ENCODE measurements at regions not wholly inside any gene's neighbourhood (a gene's known extent, or its start where the extent isn't known, plus 50 kb on each side); places are given as distances from the start of the nearest gene placed in this dataset.

DNA sequence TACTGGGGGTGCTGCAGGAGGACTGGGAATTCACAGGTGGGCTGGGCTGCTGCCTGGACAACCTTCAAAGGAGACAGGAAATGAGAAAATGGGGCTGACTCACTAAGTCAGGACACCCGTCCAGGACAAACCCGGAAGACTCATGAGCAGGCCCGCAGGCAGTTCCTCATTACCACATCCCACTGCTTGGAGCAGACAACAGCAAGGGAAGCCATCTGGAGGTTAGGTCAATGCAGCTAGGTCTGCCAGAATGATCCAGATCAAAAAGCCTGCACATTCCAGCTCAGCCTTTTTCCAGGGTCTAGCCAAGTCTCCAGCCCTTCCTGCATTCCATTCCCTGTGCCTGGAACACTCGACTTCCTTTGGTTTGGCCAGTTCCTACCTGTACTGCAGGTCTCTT, 536.5 kb upstream of the CDH11 start:
- H2AK5ac ChIP-seq (ENCODE audit: low read depth, low read length): peak overlapping the region; percentile 18; the same call in 1 of the 2 replicates
- no peak overlapping the region; the same call in 1 of the 2 replicates for H3K23ac ChIP-seq (ENCODE audit: low read depth, low read length)
- peaks cover 5% of the 10 kb centered on the region for H3K4me1 ChIP-seq (ENCODE audit: control insufficient read depth, insufficient read depth, low read length)
- POLR2A ChIA-PET (ENCODE audit: unreplicated experiment): no interaction called here
- no peaks in the 10 kb centered on the region for H3K79me1 ChIP-seq (ENCODE audit: low read depth in 1 of 2, low read length in 2 of 2)
- in situ Hi-C loops (cut with MboI; ENCODE audit: low sequenced_read_pairs) (no loop called here), dilution Hi-C loops (cut with HindIII; ENCODE audit: low sequenced_read_pairs, unreplicated experiment) (no loop called here), intact Hi-C loops (cut with micrococcal nuclease) (loop anchor here (5.0 kb wide), 1 partner anchor 609 kb away; no protein-coding TSS in a partner anchor)
- H4K20me1 ChIP-seq (ENCODE audit: insufficient read depth, low read length): no peaks in the 10 kb centered on the region
- DNase-seq (peak; percentile 86), ATAC-seq (ENCODE audit: low read depth) (peak; percentile 86)
- H2AFZ ChIP-seq (replicated peaks; ENCODE audit: low read length, poor library complexity): peak overlapping the region; percentile 79
- H2AK9ac ChIP-seq (replicated peaks; ENCODE audit: low read depth, low read length, poor library complexity): peak overlapping the region; percentile 71
- H3K27me3 ChIP-seq (ENCODE audit: control insufficient read depth, insufficient read depth, low read length): peaks cover 4% of the 10 kb centered on the region; the same call in 1 of the 2 replicates
- peak overlapping the region; percentile 54; the same call in 1 of the 2 replicates for H3K14ac ChIP-seq (replicated peaks; ENCODE audit: low read depth, low read length)
- H2BK15ac ChIP-seq (ENCODE audit: low read depth, low read length): 0 out of 3 replicates have a peak overlapping the region, but pooled peaks have one; percentile 50
- TF ChIP-seq SMC3 (IDR thresholded peaks at IDR 0.05; ENCODE audit: low read depth, low read length): no peak
- TF ChIP-seq RAD21 (IDR thresholded peaks at IDR 0.05; ENCODE audit: low read length): 0 out of 2 replicates have a peak, but pooled peaks have one; percentile 12
- TF ChIP-seq CEBPB (IDR thresholded peaks at IDR 0.05; ENCODE audit: low read depth, low read length): peak; percentile 37; the same call in 1 of the 2 replicates
- peak; percentile 35; the same call in 1 of the 2 replicates for TF ChIP-seq FOS (IDR thresholded peaks at IDR 0.05; ENCODE audit: low read depth, low read length)
- no peak for TF ChIP-seq MAFK (IDR thresholded peaks at IDR 0.05; ENCODE audit: low read depth, low read length)
- CTCF ChIA-PET: no interaction called here
- H3K56ac ChIP-seq (ENCODE audit: extremely low read depth, insufficient read depth, low read length): no peak overlapping the region
- H3K36me3 ChIP-seq (ENCODE audit: control insufficient read depth, insufficient read depth, low read length): no peaks in the 10 kb centered on the region
- peak overlapping the region; percentile 62 for H2BK5ac ChIP-seq (ENCODE audit: low read depth, low read length, poor library complexity, severe bottlenecking)
- peak overlapping the region; percentile 65; the same call in 1 of the 2 replicates for H4K5ac ChIP-seq (ENCODE audit: low read depth, low read length)
- 0% methylated on average over 4 of the region's 4 CpGs; no CpG with 5 or more reads in 1 of the 2 experiments for WGBS, 2 experiments (ENCODE audit: extremely low coverage in 2 of 2, insufficient read length in 1 of 2)
- H3K9me3 ChIP-seq (ENCODE audit: control insufficient read depth, insufficient read depth, low read length): no peaks in the 10 kb centered on the region
- H3K4me3 ChIP-seq (ENCODE audit: insufficient read depth, low read depth, low read length): no peak overlapping the region
- peak overlapping the region; percentile 14 to 85; a peak in 3 of 4 replicates for H4K8ac ChIP-seq (ENCODE audit: low read depth in 2 of 2, low read length in 2 of 2)
- H3K4me2 ChIP-seq (ENCODE audit: low read depth, low read length): peak overlapping the region; percentile 29
- no TSS peak for BruUV-seq (replicated peaks)
- peak overlapping the region; percentile 53 for H3K18ac ChIP-seq (ENCODE audit: low read depth, low read length)
- peak overlapping the region; percentile 36 for H2BK120ac ChIP-seq (ENCODE audit: low read depth, low read length)
- H3K9me1 ChIP-seq (ENCODE audit: insufficient read depth, low read length): peaks cover 9% of the 10 kb centered on the region
- H3K4ac ChIP-seq (ENCODE audit: low read depth, low read length): peak overlapping the region; percentile 76
- H3K9ac ChIP-seq (ENCODE audit: low read depth, low read length): peak overlapping the region; percentile 16; the same call in 1 of the 2 replicates
- H4K91ac ChIP-seq (ENCODE audit: insufficient read depth, low read depth, low read length): peak overlapping the region; percentile 76; the same call in 1 of the 2 replicates
- H2BK20ac ChIP-seq (ENCODE audit: low read depth, low read length): peak overlapping the region; percentile 29; the same call in 1 of the 2 replicates
- H3K27ac ChIP-seq (ENCODE audit: insufficient read depth, low read length): peak overlapping the region; percentile 58
